ENCODE measurements at regions not wholly inside any gene's neighbourhood (a gene's known extent, or its start where the extent isn't known, plus 50 kb on each side); places are given as distances from the start of the nearest gene placed in this dataset.
A peak's percentile ranks its signal among the peaks of the same experiment; 100 is the strongest.

GRCh38 chr9:3730511-3730922 is 204.7 kb upstream of the RFX3 start:
- WGBS (ENCODE audit: missing lambda C conversion rate), result 48% methylated on average over 2 of the region's 2 CpGs
- POLR2A ChIA-PET, result no interaction called here
- CTCF ChIA-PET, result interaction anchor here (1.3 to 6.5 kb wide), 3 partner anchors 609 to 872 kb away, joined by 3 to 71 read pairs (median 31); no protein-coding TSS in a partner anchor
- no peak overlapping the region for H3K4me2 ChIP-seq
- no peak for ATAC-seq
- H3K4me1 ChIP-seq, result peaks cover 8% of the 10 kb centered on the region
- H3K27ac ChIP-seq, result no peak overlapping the region
- no peak for FAIRE-seq
- no peak overlapping the region for H3K4me3 ChIP-seq
- no peak for DNase-seq (ENCODE audit: low read depth in 1 of 2, low spot score in 1 of 2)
- H3K9me3 ChIP-seq, result no peaks in the 10 kb centered on the region
- TF ChIP-seq MAZ (IDR thresholded peaks at IDR 0.05; ENCODE audit: borderline replicate concordance, low read depth, low read length) (no peak), KDM1A (IDR thresholded peaks at IDR 0.05; ENCODE audit: low read depth) (no peak), BCL3 (IDR thresholded peaks at IDR 0.05) (no peak), ATOH8 (CRISPR knock-in tag; IDR thresholded peaks at IDR 0.05; ENCODE audit: low read depth) (no peak), FOSB (CRISPR knock-in tag; IDR thresholded peaks at IDR 0.05) (no peak), EP300 (IDR thresholded peaks at IDR 0.05) (no peak), MYC (IDR thresholded peaks at IDR 0.05; ENCODE audit: borderline replicate concordance, low read length) (no peak), HOXB5 (CRISPR knock-in tag; IDR thresholded peaks at IDR 0.05) (no peak), KDM5A (IDR thresholded peaks at IDR 0.05) (no peak)

GRCh38 chr9:3721096-3721495 is 195.3 kb upstream of the RFX3 start:
- FAIRE-seq (peak; percentile 28), DNase-seq (ENCODE audit: low read depth in 1 of 2, low spot score in 1 of 2) (no peak), ATAC-seq (no peak)
- Histone ChIP-seq H3K4me2 (no peak overlapping the region), H3K4me3 (no peak overlapping the region), H3K9me3 (no peaks in the 10 kb centered on the region), H3K4me1 (no peaks in the 10 kb centered on the region), H3K27ac (no peak overlapping the region)
- POLR2A ChIA-PET, result no interaction called here
- TF ChIP-seq FOSL2 (IDR thresholded peaks at IDR 0.05), result no peak
- TF ChIP-seq FOSL2 (CRISPR knock-in tag; IDR thresholded peaks at IDR 0.05), result no peak
- no peak for TF ChIP-seq PHF8 (IDR thresholded peaks at IDR 0.05; ENCODE audit: borderline replicate concordance, low read depth)
- no peak for TF ChIP-seq NFE2L2 (conservative IDR thresholded peaks at IDR 0.05; ENCODE audit: low read length)
- TF ChIP-seq ZFP36 (IDR thresholded peaks at IDR 0.05; ENCODE audit: borderline replicate concordance, partially characterized antibody), result no peak
- TF ChIP-seq CHD2 (IDR thresholded peaks at IDR 0.05; ENCODE audit: low read length, partially characterized antibody), result no peak
- TF ChIP-seq HDAC2 (IDR thresholded peaks at IDR 0.05), result no peak
- TF ChIP-seq CBX2 (IDR thresholded peaks at IDR 0.05; ENCODE audit: borderline replicate concordance, low read depth), result no peak
- no peak for TF ChIP-seq RAD21 (conservative IDR thresholded peaks at IDR 0.05 in 1 of 2, IDR thresholded peaks at IDR 0.05 in 1 of 2)
- CTCF ChIA-PET, result interaction anchor here (0.7 to 1.6 kb wide), 5 partner anchors 11 to 655 kb away, joined by 3 to 5 read pairs (median 4); no protein-coding TSS in a partner anchor

GRCh38 chr9:3719286-3719685 is 193.5 kb upstream of the RFX3 start:
- Histone ChIP-seq H3K4me1 (no peaks in the 10 kb centered on the region), H3K9me3 (no peaks in the 10 kb centered on the region), H3K4me2 (no peak overlapping the region), H3K27ac (no peak overlapping the region), H3K4me3 (no peak overlapping the region)
- FAIRE-seq (no peak), ATAC-seq (no peak), DNase-seq (ENCODE audit: low read depth in 1 of 2, low spot score in 1 of 2) (no peak)
- no peak for TF ChIP-seq POLR2AphosphoS2 (conservative IDR thresholded peaks at IDR 0.05; ENCODE audit: low read length)
- TF ChIP-seq ZSCAN20 (CRISPR knock-in tag; IDR thresholded peaks at IDR 0.05), result no peak
- TF ChIP-seq ZNF302 (CRISPR knock-in tag; IDR thresholded peaks at IDR 0.05), result no peak
- no peak for TF ChIP-seq REST (IDR thresholded peaks at IDR 0.05)
- TF ChIP-seq MAFK (IDR thresholded peaks at IDR 0.05; ENCODE audit: partially characterized antibody), result no peak
- TF ChIP-seq RNF2 (IDR thresholded peaks at IDR 0.05; ENCODE audit: borderline replicate concordance, low read depth), result no peak
- no peak for TF ChIP-seq KDM5A (IDR thresholded peaks at IDR 0.05)
- TF ChIP-seq HOXB5 (CRISPR knock-in tag; IDR thresholded peaks at IDR 0.05), result no peak
- POLR2A ChIA-PET, result no interaction called here
- CTCF ChIA-PET, result interaction anchor here (0.7 kb wide), 1 partner anchor 13 kb away, joined by 3 read pairs; no protein-coding TSS in a partner anchor
